Progenitor cell of endocrine pancreas (in vitro differentiated cells): ENCODE measurements at regions not wholly inside any gene's neighbourhood (a gene's known extent, or its start where the extent isn't known, plus 50 kb on each side); places are given as distances from the start of the nearest gene placed in this dataset.

ENCODE experiments used
- DNase-seq: peaks from one replicate; pipeline ENCODE4 v3.0.0; 2021; ENCODE audit warnings: low spot score; ENCODE audit not compliant: unreplicated experiment
- H3K27ac Mint-ChIP-seq: 2 replicates; pipeline ENCODE4 v1.8.0; 2021; ENCODE audit warnings: mild to moderate bottlenecking, moderate library complexity, mixed read lengths
- H3K27me3 Mint-ChIP-seq: 2 replicates; pipeline ENCODE4 v1.8.0; 2021; ENCODE audit warnings: mixed read lengths
- H3K36me3 Mint-ChIP-seq: 2 replicates; pipeline ENCODE4 v1.8.0; 2022; ENCODE audit warnings: mixed read lengths; ENCODE audit not compliant: insufficient read depth
- H3K4me1 Mint-ChIP-seq: 2 replicates; pipeline ENCODE4 v1.8.0; 2021; ENCODE audit warnings: low read depth, mixed read lengths
- H3K4me3 Mint-ChIP-seq: 2 replicates; pipeline ENCODE4 v1.8.0; 2021; ENCODE audit warnings: low read depth, mild to moderate bottlenecking, moderate library complexity, mixed read lengths
- H3K9me3 Mint-ChIP-seq: 2 replicates; pipeline ENCODE4 v1.8.0; 2021; ENCODE audit warnings: low read depth, mixed read lengths
- CTCF ChIP-seq: fragments of 200-600 bp; sonication (generic); IDR thresholded peaks from one replicate; pipeline ENCODE4 v1.5.0; 2021; ENCODE audit warnings: antibody characterized with exemption, mild to moderate bottlenecking; ENCODE audit not compliant: unreplicated experiment

- Mint-ChIP-seq H3K36me3 (peaks cover 1% of the 10 kb centered on the region), H3K4me3 (no peak overlapping the region), H3K27me3 (peaks cover 13% of the 10 kb centered on the region), H3K4me1 (peaks cover 10% of the 10 kb centered on the region), H3K27ac (no peak overlapping the region), H3K9me3 (no peaks in the 10 kb centered on the region)
- no peak for DNase-seq
- TF ChIP-seq CTCF = peak; percentile 16
These were observed 407.7 kb upstream of the C2CD4B start for GRCh38 chr15:62572797-62573196.

- no peak for DNase-seq
- no peaks in the 10 kb centered on the region for H3K9me3 Mint-ChIP-seq
- no peak overlapping the region for H3K27ac Mint-ChIP-seq
- peaks cover 11% of the 10 kb centered on the region for H3K27me3 Mint-ChIP-seq
- H3K36me3 Mint-ChIP-seq = peaks cover 1% of the 10 kb centered on the region
- peaks cover 10% of the 10 kb centered on the region for H3K4me1 Mint-ChIP-seq
- no peak for TF ChIP-seq CTCF
- no peak overlapping the region for H3K4me3 Mint-ChIP-seq
These were observed 408.8 kb upstream of the C2CD4B start for GRCh38 chr15:62573876-62574275.

GRCh38 chr15:62578546-62578945 lies 413.5 kb upstream of the C2CD4B start:
- Mint-ChIP-seq H3K4me1 (no peaks in the 10 kb centered on the region), H3K27me3 (no peaks in the 10 kb centered on the region), H3K36me3 (peaks cover 1% of the 10 kb centered on the region), H3K27ac (no peak overlapping the region), H3K9me3 (no peaks in the 10 kb centered on the region), H3K4me3 (no peak overlapping the region)
- no peak for TF ChIP-seq CTCF
- no peak for DNase-seq

GRCh38 chr15:62578960-62579359 lies 413.9 kb upstream of the C2CD4B start:
- Mint-ChIP-seq H3K27me3 (no peaks in the 10 kb centered on the region), H3K27ac (no peak overlapping the region), H3K4me1 (no peaks in the 10 kb centered on the region), H3K36me3 (peaks cover 1% of the 10 kb centered on the region), H3K4me3 (no peak overlapping the region), H3K9me3 (no peaks in the 10 kb centered on the region)
- DNase-seq = no peak
- TF ChIP-seq CTCF = no peak

- peaks cover 1% of the 10 kb centered on the region for H3K36me3 Mint-ChIP-seq
- no peak for TF ChIP-seq CTCF
These were observed 414.8 kb upstream of the C2CD4B start for GRCh38 chr15:62579842-62580241.

More at GRCh38 chr15:62579842-62580241, 414.8 kb upstream of the C2CD4B start:
- Mint-ChIP-seq H3K9me3 (no peaks in the 10 kb centered on the region), H3K27me3 (no peaks in the 10 kb centered on the region), H3K27ac (no peak overlapping the region), H3K4me1 (no peaks in the 10 kb centered on the region), H3K4me3 (no peak overlapping the region)
- no peak for DNase-seq
